ENCODE measurements at regions not wholly inside any gene's neighbourhood (a gene's known extent, or its start where the extent isn't known, plus 50 kb on each side); places are given as distances from the start of the nearest gene placed in this dataset.

DNA sequence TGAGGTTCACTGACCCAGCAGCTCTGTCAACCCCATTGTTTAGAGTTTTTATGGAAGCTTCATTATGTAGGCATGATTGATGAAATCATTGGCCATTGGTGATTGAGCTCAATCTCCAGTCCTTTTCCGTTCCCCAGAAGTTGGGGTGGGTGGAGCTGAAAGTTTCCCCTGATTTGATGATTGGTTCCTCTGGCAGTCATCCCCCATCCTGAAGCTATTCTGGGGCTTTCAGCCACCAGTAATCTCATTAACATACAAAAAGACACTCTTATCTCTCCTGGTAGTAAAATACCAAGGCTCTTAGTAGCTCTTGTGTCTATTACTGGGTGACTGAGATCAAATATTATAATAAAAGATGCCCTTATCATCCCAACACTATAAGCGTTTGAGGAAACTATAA lies 67.1 kb downstream of the TANC2 start:
- FAIRE-seq (no peak), DNase-seq (no peak)
- no peak overlapping the region for H3K27ac ChIP-seq (ENCODE audit: low read depth in 2 of 2, low read length in 2 of 2)
- no peak for TF ChIP-seq CTCF (IDR thresholded peaks at IDR 0.05; ENCODE audit: borderline replicate concordance, extremely low read depth, insufficient read depth)
- H3K27me3 ChIP-seq (ENCODE audit: control insufficient read depth, insufficient read depth, low read length) = no peaks in the 10 kb centered on the region
- H3K9ac ChIP-seq (ENCODE audit: low read length in 3 of 3) = no peak overlapping the region
- H3K9me3 ChIP-seq (ENCODE audit: control insufficient read depth in 2 of 3, insufficient read depth in 1 of 3, low read length in 3 of 3) = no peaks in the 10 kb centered on the region
- intact Hi-C loops (cut with DNase I) = no loop called here
- no peaks in the 10 kb centered on the region for H3K4me1 ChIP-seq (ENCODE audit: control insufficient read depth in 2 of 3, insufficient read depth in 2 of 3, low read depth in 1 of 3, low read length in 3 of 3)
- H3K4me3 ChIP-seq (ENCODE audit: low read length in 3 of 3) = no peak overlapping the region
- no peaks in the 10 kb centered on the region for H3K36me3 ChIP-seq (ENCODE audit: control insufficient read depth in 2 of 3, insufficient read depth in 3 of 3, low read length in 3 of 3)

DNA sequence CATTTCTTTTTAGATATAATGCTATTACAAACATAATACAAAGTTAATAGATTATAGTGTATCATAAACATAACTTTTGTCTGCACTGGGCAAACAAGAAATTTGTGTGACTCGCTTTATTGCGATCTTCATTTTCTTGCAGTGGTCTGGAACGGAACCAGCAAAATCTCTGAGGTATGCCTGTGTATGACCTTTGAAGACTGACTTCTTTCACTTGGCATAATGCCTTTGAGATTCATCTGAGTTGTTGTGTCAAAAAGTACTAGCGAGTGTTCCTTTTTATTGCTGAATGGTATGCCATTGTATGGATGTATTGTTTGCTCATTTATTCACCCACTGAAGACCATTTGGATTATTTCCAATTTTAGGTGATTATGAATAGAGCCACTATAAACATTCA lies 69.2 kb downstream of the TANC2 start:
- no peak overlapping the region for H3K4me3 ChIP-seq (ENCODE audit: low read length in 3 of 3)
- H3K9me3 ChIP-seq (ENCODE audit: control insufficient read depth in 2 of 3, insufficient read depth in 1 of 3, low read length in 3 of 3) = no peaks in the 10 kb centered on the region
- no peak for FAIRE-seq

GRCh38 chr17:63035695-63036094 lies 69.7 kb downstream of the TANC2 start:
- H3K9me3 ChIP-seq (ENCODE audit: control insufficient read depth in 2 of 3, insufficient read depth in 1 of 3, low read length in 3 of 3) = no peaks in the 10 kb centered on the region
- H3K9ac ChIP-seq (ENCODE audit: low read length in 3 of 3) = no peak overlapping the region
- FAIRE-seq = no peak
- H3K27me3 ChIP-seq (ENCODE audit: control insufficient read depth, insufficient read depth, low read length) = no peaks in the 10 kb centered on the region
- no peak for TF ChIP-seq CTCF (IDR thresholded peaks at IDR 0.05; ENCODE audit: borderline replicate concordance, extremely low read depth, insufficient read depth)
- H3K36me3 ChIP-seq (ENCODE audit: control insufficient read depth in 2 of 3, insufficient read depth in 3 of 3, low read length in 3 of 3) = no peaks in the 10 kb centered on the region
- DNase-seq = no peak
- intact Hi-C loops (cut with DNase I) = no loop called here
- no peak overlapping the region for H3K27ac ChIP-seq (ENCODE audit: low read depth in 2 of 2, low read length in 2 of 2)
- peaks cover 0 to 3% (median 0%) of the 10 kb centered on the region in 3 donors for H3K4me1 ChIP-seq (ENCODE audit: control insufficient read depth in 2 of 3, insufficient read depth in 2 of 3, low read depth in 1 of 3, low read length in 3 of 3)
- H3K4me3 ChIP-seq (ENCODE audit: low read length in 3 of 3) = no peak overlapping the region

More for the DNA sequence above, 69.2 kb downstream of the TANC2 start:
- intact Hi-C loops (cut with DNase I) = no loop called here
- H3K9ac ChIP-seq (ENCODE audit: low read length in 3 of 3) = no peak overlapping the region
- no peak for TF ChIP-seq CTCF (IDR thresholded peaks at IDR 0.05; ENCODE audit: borderline replicate concordance, extremely low read depth, insufficient read depth)
- no peak overlapping the region for H3K27ac ChIP-seq (ENCODE audit: low read depth in 2 of 2, low read length in 2 of 2)
- H3K4me1 ChIP-seq (ENCODE audit: control insufficient read depth in 2 of 3, insufficient read depth in 2 of 3, low read depth in 1 of 3, low read length in 3 of 3) = peaks cover 0 to 2% (median 0%) of the 10 kb centered on the region in 3 donors
- no peaks in the 10 kb centered on the region for H3K36me3 ChIP-seq (ENCODE audit: control insufficient read depth in 2 of 3, insufficient read depth in 3 of 3, low read length in 3 of 3)
- H3K27me3 ChIP-seq (ENCODE audit: control insufficient read depth, insufficient read depth, low read length) = no peaks in the 10 kb centered on the region
- DNase-seq = no peak

- no peaks in the 10 kb centered on the region for H3K27me3 ChIP-seq (ENCODE audit: control insufficient read depth, insufficient read depth, low read length)
- FAIRE-seq = no peak
- intact Hi-C loops (cut with DNase I) = no loop called here
- no peaks in the 10 kb centered on the region for H3K9me3 ChIP-seq (ENCODE audit: control insufficient read depth in 2 of 3, insufficient read depth in 1 of 3, low read length in 3 of 3)
- H3K27ac ChIP-seq (ENCODE audit: low read depth in 2 of 2, low read length in 2 of 2) = no peak overlapping the region
- no peak for TF ChIP-seq CTCF (IDR thresholded peaks at IDR 0.05; ENCODE audit: borderline replicate concordance, extremely low read depth, insufficient read depth)
- H3K9ac ChIP-seq (ENCODE audit: low read length in 3 of 3) = no peak overlapping the region
- DNase-seq = peak in 2 of 5 donors; percentile 27 to 32
- peaks cover 0 to 3% (median 0%) of the 10 kb centered on the region in 3 donors for H3K4me1 ChIP-seq (ENCODE audit: control insufficient read depth in 2 of 3, insufficient read depth in 2 of 3, low read depth in 1 of 3, low read length in 3 of 3)
- H3K36me3 ChIP-seq (ENCODE audit: control insufficient read depth in 2 of 3, insufficient read depth in 3 of 3, low read length in 3 of 3) = no peaks in the 10 kb centered on the region
- H3K4me3 ChIP-seq (ENCODE audit: low read length in 3 of 3) = peak overlapping the region in 2 of 3 donors; percentile 1 to 14
These were observed 73.3 kb downstream of the TANC2 start for GRCh38 chr17:63039342-63039741.

Measured in kidney (tissue), 13 donors.